NCI-H2227 (cell line): ENCODE measurements at regions not wholly inside any gene's neighbourhood (a gene's known extent, or its start where the extent isn't known, plus 50 kb on each side); places are given as distances from the start of the nearest gene placed in this dataset.
"Not testable (repeated sequence)": the region's sequence is repeated elsewhere in the genome, so short reads cannot be mapped to it uniquely, and the experiment has no call there.

ENCODE experiments used
- DNase-seq: peaks from one replicate; lab custom pipeline; 2025; ENCODE audit not compliant: unreplicated experiment; lab: John Stamatoyannopoulos, UW

DNA sequence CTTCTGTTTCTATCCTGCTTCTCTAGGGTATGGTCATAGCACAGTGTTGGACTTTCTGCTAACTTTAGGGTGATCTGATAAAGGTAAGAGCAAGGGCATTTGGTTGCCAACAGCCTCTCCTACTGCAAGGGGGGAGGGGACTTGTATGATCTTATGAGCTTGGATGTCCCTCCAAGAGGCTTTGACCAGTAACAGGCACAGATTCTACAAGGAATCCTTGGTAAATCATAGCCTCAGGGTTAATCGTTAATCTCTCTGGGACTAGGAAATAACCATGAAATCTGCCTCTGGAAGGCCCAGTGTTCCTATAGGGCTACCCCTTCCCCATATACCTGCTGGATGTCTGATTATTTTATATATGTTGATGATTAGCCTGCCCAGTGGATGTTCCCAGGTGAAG lies 134.8 kb upstream of the TNFSF4 start:
- DNase-seq = no peak

DNA sequence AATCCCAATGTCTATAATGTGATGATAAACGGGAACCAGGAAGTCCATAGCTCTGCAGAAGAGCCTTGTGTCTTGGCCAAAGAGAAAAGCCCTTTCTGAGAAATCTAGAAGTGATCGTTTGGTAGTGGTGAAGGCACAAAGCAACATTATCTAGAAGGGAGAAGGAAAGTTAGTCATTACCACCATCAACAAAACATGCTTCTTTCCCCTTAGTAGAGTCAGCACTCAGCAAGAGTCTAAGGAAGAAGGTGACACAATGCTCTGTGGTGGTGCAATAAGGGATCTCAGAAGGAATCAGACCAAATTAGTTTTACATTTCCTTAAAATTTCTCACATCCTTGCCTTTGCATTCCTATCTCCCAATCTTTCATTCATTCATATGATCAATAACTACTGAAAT lies 134.4 kb upstream of the PRDX6 start:
- DNase-seq = no peak

- no peak for DNase-seq
Observed at GRCh38 chr1:173344034-173344743, 132.9 kb upstream of the PRDX6 start.

DNA sequence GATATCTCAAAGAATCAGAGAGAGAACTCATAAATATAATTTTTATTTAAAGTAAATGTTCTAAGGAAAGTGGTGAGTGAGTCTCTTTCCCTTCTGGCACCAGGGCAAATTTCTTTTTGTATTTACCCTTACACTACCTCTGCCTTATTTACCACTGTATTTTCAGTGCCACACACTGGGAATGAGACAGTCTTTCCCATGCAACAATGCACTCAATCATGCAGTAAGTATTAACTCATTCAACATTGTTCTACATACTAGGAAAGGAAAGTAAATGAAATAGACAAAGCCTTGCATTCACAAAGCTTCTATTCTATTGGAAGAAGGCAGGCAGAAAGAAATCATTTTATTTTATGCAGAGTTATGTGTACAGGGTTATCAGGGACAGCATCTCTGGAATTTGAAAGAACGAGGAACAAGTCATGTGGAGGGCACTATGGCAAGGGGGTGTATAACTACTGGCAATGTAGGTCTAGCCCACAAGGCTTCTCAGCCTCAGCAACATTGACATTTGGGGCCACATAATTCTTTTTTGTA lies 129.8 kb upstream of the PRDX6 start:
- no peak for DNase-seq

DNA sequence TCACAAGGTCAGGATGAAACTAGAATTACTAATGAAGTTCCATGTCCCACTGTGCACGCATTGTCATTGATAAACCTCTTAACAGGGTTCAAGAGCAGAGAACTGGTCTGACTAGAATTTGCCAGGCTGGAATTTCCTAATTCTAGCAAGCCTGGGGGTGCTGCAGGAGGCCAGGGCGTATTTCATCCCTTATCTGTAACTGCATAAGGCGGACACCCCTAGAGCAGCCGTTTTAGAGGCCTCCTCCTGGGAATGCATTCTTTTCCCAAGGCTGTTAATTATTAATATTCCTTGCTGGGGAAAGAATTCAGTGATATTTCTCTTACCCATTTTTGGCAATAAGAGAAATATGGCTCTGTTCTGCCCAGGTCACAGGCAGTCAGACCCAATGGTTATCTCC lies 124.5 kb upstream of the PRDX6 start:
- not testable (repeated sequence) for DNase-seq

- no peak for DNase-seq
Observed at GRCh38 chr1:173353350-173353749, 123.8 kb upstream of the PRDX6 start.

DNA sequence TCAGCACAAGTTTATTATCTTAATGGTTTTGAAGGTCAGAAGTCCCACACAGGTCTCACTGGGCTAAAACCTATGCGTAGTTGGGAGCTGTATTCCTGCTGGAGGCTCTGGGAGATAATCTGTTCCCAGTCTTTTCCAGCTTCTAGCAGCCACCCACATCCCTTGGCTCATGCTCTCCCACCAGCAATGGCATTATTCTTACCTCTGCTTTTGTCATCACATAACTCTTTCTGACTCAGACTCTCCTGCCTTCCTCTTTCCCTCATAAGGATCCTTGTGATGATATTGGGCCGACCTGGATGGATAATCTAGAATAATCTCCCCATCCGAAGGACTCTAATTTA lies 122.2 kb upstream of the PRDX6 start:
- no peak for DNase-seq

DNA sequence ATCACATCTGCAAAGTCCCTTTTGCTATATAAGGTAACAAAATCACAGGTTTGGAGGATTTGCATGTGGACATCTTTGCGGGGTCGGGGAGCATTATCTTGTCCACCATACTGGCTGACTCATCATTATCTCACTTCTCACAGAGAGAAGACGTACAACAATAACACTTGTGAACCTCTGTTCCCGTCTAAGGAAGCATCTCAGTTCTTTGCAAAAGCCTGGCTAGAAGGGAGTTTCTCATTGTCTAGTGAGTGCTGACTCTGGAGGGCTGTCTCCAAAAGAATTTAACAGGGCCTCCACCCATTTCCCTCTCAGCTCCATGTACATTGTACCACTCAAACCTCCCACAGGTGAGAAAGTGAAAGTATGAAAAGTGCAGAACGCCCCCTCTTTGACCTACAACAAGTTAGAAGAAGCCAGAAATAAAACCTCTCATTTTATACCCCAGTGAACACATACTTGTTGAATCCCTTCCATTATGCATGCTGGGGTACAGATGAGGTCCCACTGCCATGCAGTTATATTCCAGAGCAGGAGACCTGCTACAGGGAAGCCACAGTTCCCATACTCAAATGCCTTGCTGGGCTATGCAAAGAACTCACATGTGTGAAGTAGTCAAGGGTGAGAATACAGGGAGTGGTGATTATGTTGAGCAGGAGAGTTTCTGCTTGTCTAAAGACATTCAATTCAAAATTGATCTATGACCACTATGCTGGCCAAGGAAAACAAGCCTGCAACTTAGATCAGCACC lies 121.7 kb upstream of the PRDX6 start:
- DNase-seq = no peak

- no peak for DNase-seq
Observed at GRCh38 chr1:173356191-173356762, 120.9 kb upstream of the PRDX6 start.

- no peak for DNase-seq
Observed at GRCh38 chr1:173360487-173361063, 116.6 kb upstream of the PRDX6 start.

GRCh38 chr1:173362543-173362942 lies 114.6 kb upstream of the PRDX6 start:
- no peak for DNase-seq

DNA sequence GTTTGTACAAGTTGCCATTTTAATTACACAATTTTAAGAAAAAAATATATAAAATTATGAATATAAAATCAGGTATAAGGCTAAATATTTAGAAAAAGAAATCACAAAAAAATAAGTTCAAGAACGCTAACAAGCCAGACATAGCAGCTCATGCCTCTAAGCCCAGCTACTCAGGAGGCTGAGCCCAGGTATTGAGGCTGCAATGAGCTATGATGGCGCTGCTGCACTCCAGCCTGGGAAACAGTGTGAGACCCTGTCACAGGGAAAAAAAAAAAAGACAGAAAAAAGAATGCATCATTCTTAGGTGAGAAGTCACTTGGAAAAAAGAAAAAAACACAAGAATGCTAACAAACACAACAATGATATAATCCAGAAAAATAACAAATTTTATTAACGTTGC lies 112.3 kb upstream of the PRDX6 start:
- no peak for DNase-seq

DNA sequence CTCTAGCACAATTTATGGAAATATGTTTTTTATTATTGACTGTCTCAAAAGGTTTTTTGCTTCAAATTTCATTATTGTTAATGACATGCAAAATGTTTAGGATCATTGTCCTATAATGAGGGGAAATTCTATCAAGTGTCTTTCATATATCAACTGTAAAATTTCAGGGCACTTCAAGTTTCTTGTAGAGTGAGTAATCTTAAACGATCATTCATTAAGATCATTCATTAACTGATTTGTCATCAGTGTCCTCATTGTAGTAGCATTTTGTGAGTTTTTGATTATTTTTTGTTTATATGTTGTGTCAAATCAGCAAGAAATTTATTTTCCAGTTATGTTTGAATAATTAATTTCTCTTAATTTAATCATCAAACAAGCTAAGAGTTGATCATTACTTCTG lies 111.8 kb upstream of the PRDX6 start:
- DNase-seq = no peak

GRCh38 chr1:173367136-173367535 lies 110.0 kb upstream of the PRDX6 start:
- no peak for DNase-seq

GRCh38 chr1:173370586-173370985 lies 106.5 kb upstream of the PRDX6 start:
- not testable (repeated sequence) for DNase-seq

DNA sequence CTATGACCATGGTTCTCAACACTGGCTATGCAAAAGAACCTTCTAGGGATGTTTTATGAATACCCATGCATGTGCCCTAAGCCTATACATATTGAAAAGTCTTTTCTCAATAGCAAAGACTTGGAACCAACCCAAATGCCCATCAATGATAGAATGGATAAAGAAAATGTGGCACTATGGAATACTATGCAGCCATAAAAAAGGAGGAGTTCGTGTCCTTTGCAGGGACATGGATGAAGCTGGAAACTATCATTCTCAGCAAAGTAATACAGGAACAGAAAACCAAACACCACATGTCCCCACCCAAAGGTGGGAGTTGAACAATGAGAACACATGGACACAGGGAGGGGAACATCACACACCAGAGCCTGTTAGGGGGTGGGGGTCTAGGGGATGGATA lies 101.1 kb upstream of the PRDX6 start:
- DNase-seq = not testable (repeated sequence)

DNA sequence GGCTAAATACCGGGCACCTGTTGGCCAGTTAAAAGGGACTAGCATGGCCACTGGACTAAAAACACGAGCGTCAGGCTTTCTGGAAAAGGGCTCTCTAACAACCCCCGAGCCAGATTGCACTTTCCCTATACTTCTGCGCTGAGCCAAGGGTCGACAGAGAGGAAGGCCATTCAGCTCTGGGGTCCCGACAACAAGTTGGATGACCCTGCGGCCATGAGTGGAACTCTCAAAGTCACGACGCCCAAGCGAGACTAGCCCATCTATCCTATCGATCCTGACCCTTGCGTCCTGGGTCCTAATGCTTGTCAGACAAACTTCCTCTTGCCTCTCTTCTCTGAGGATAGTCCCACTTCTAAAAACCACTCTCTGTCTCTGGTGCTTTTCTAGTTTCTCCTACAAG lies 99.9 kb upstream of the PRDX6 start:
- no peak for DNase-seq

DNA sequence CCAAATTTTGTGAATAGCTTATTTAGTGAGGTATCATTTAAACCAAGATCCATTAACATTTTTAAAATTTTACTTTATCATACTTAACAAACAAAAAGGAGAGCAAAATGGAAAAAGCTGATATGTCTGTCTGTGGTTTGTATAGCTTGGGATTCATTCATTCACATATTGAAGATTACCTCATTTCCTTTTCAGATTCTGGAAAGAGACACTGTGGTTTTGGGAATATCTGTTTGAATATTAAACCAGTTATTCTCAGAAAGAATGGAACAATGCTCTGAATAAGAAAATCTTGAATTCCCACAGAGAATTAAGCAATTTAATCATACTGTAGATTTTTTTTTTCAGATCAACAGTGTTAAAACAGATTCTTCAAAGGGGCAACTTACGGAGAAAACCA lies 93.8 kb upstream of the PRDX6 start:
- no peak for DNase-seq

DNA sequence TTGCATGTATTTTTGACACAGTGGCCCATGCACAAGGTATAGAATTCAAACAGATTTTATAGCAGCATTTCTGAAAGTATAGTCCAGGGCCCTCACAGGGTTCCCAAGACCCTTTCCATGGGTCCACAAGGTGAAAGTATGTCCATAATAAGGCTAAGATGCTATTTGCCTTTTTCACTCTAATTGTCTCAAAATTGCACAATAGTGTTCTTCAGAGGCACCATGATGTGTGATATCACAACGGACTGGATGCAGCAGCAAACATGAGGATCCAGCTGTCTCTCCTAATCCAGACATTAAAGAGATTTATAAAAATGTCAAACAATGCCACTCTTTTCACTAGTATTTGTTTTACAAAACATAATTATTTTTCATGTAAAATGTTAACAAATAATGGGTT lies 88.8 kb upstream of the PRDX6 start:
- DNase-seq = no peak

- no peak for DNase-seq
Observed at GRCh38 chr1:173392895-173393658, 84.1 kb upstream of the PRDX6 start.

DNA sequence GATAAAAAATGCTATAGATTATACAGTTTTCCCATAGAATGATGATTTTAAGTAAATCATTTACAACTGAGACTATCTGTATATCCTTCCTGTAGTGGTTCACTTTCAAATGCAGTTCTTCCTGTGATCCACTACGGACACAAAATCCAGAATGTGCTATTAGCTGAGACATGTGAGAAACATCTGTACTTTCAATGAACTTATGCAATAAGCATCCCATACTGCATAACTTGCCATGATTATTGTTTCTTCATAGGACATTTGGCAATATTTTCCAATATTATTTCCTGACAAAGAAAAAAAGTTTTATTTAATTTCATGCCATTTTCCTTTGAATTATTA lies 83.5 kb upstream of the PRDX6 start:
- DNase-seq = no peak
